ENCODE measurements at regions not wholly inside any gene's neighbourhood (a gene's known extent, or its start where the extent isn't known, plus 50 kb on each side); places are given as distances from the start of the nearest gene placed in this dataset.
"Not testable (repeated sequence)": the region's sequence is repeated elsewhere in the genome, so short reads cannot be mapped to it uniquely, and the experiment has no call there.

DNA sequence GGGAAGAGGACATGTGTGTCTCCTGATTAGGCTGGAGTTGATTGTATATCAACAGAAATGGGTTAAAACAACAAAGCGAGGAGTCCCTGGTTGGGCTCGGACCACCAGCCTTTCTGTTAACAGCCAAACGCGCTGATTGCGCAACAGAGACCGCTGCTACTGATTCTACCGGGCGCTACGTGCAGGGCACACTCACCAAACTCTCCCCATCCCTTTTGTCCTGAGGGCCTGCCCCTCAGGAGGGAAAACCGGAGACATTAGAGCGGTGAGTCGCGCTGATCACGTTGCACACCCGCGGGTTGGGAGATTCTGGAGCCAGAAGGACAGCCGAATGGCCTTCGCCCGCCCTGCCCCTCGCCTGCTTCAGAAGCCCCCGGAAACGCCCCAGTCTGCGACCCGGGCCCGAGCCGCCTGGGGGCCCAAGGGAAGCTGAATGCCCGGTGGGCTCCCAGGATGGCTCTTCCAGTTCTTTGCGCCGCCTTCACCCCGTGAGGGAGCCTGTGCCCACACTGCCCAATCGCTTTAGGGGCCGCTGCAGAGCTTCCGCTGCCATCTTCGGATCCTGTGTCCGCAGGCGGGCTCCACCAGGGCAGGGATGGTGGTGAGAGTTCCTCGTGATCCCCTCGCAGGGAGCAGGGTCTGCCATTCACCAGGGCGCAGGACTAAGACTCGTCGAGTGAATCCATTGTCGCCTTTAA, 165.4 kb upstream of the NBPF11 start:
- intact Hi-C loops (cut with DNase I, micrococcal nuclease): loop anchor here (5.0 kb wide), 2 partner anchors 50 to 55 kb away; no protein-coding TSS in a partner anchor
- Mint-ChIP-seq H3K4me1 (peaks cover 33% of the 10 kb centered on the region), H3K27me3 (peaks cover 22% of the 10 kb centered on the region), H3K27ac (peak overlapping the region; percentile 92), H3K4me3 (peak overlapping the region; percentile 78), H3K36me3 (ENCODE audit: low read depth) (no peaks in the 10 kb centered on the region), H3K9me3 (ENCODE audit: low read depth) (peaks cover 2% of the 10 kb centered on the region)
- CTCF ChIA-PET: interaction anchor here (0.5 kb wide), 1 partner anchor 483 kb away, joined by 3 read pairs; no protein-coding TSS in a partner anchor
- ATAC-seq (no peak), DNase-seq (no peak)
- POLR2A ChIA-PET: interaction anchor here (1.0 to 1.5 kb wide), 4 partner anchors 12 to 1233 kb away, joined by 3 to 26 read pairs (median 7); no protein-coding TSS in a partner anchor

DNA sequence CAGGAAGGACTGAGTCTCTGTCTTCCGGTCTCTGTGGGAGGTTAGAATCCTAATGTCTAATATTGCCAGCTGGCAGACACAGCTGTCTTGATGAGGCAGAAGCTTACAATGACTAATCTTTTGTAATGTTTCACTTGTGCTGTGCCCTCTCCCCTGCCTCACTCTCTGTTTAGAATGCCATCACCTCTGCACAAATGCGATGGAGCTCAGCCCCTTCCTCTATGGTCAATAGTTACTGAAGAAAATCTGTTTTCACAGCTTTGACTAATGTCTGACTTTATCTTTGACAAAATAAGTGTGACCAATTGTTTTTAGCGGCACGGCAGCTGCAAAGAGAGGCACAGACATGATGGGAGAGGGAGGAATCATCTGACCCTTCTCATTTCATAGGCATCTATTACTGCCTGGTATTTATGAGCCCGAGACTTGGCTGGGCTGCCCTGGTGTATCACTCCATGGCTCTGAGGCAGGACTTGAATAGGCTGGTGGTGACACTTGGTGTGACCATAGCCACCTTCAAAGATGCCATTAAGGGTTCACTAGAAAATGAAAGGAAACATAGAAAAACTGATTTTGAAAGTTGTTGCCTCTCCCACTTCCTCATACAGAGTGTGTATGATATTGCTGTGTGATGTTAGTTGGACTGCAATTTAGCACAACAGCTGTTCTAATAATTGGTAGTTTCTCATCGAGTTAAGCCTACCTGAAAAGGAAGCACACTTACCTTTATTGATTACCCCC, 163.2 kb upstream of the NBPF11 start:
- ChIA-PET CTCF (no interaction called here), POLR2A (interaction anchor here (1.5 to 1.9 kb wide), 2 partner anchors 19 to 52 kb away, joined by 4 to 8 read pairs; no protein-coding TSS in a partner anchor)
- peaks cover 41% of the 10 kb centered on the region for H3K27me3 Mint-ChIP-seq
- intact Hi-C loops (cut with DNase I, micrococcal nuclease): loop anchor here (2.0 to 5.0 kb wide), 3 partner anchors 18 to 53 kb away; no protein-coding TSS in a partner anchor
- H3K9me3 Mint-ChIP-seq (ENCODE audit: low read depth): peaks cover 8% of the 10 kb centered on the region
- no peak overlapping the region for H3K4me3 Mint-ChIP-seq
- peaks cover 37% of the 10 kb centered on the region for H3K4me1 Mint-ChIP-seq
- H3K27ac Mint-ChIP-seq: no peak overlapping the region
- peaks cover 6% of the 10 kb centered on the region for H3K36me3 Mint-ChIP-seq (ENCODE audit: low read depth)
- ATAC-seq (peak; percentile 39), DNase-seq (no peak)

GRCh38 chr1:148310807-148311206, 158.7 kb upstream of the NBPF11 start:
- POLR2A ChIA-PET: no interaction called here
- Mint-ChIP-seq H3K4me1 (peaks cover 17% of the 10 kb centered on the region), H3K9me3 (ENCODE audit: low read depth) (peaks cover 8% of the 10 kb centered on the region), H3K27ac (no peak overlapping the region), H3K27me3 (peaks cover 44% of the 10 kb centered on the region), H3K36me3 (ENCODE audit: low read depth) (peaks cover 6% of the 10 kb centered on the region), H3K4me3 (no peak overlapping the region)
- intact Hi-C loops (cut with DNase I, micrococcal nuclease): loop anchor here in 1 of 2 experiments (5.0 kb wide), 1 partner anchor 34 kb away; no protein-coding TSS in a partner anchor
- CTCF ChIA-PET: no interaction called here
- DNase-seq: no peak
- no peak for ATAC-seq

- DNase-seq: no peak
- CTCF ChIA-PET: no interaction called here
Measured at GRCh38 chr1:148309940-148310500, 157.9 kb upstream of the NBPF11 start.

GRCh38 chr1:148308832-148309458, 156.9 kb upstream of the NBPF11 start:
- H3K27me3 Mint-ChIP-seq: peaks cover 51% of the 10 kb centered on the region
- H3K36me3 Mint-ChIP-seq (ENCODE audit: low read depth): peaks cover 6% of the 10 kb centered on the region
- ChIA-PET CTCF (interaction anchor here (0.6 kb wide), 1 partner anchor 33 kb away, joined by 4 read pairs; no protein-coding TSS in a partner anchor), POLR2A (no interaction called here)
- ATAC-seq (no peak), DNase-seq (no peak)
- H3K9me3 Mint-ChIP-seq (ENCODE audit: low read depth): peaks cover 6% of the 10 kb centered on the region
- H3K27ac Mint-ChIP-seq: no peak overlapping the region
- intact Hi-C loops (cut with DNase I, micrococcal nuclease): no loop called here
- H3K4me1 Mint-ChIP-seq: peaks cover 16% of the 10 kb centered on the region
- H3K4me3 Mint-ChIP-seq: no peak overlapping the region

More at GRCh38 chr1:148309940-148310500, 157.9 kb upstream of the NBPF11 start:
- Mint-ChIP-seq H3K9me3 (ENCODE audit: low read depth) (peaks cover 8% of the 10 kb centered on the region), H3K4me3 (no peak overlapping the region), H3K4me1 (peaks cover 11% of the 10 kb centered on the region), H3K36me3 (ENCODE audit: low read depth) (peaks cover 6% of the 10 kb centered on the region), H3K27me3 (peaks cover 46% of the 10 kb centered on the region), H3K27ac (no peak overlapping the region)
- no peak for ATAC-seq
- POLR2A ChIA-PET: no interaction called here
- intact Hi-C loops (cut with DNase I, micrococcal nuclease): loop anchor here in 1 of 2 experiments (5.0 kb wide), 1 partner anchor 33 kb away; no protein-coding TSS in a partner anchor

GRCh38 chr1:148307583-148308185, 155.6 kb upstream of the NBPF11 start:
- DNase-seq (no peak), ATAC-seq (no peak)
- H3K4me1 Mint-ChIP-seq: peaks cover 19% of the 10 kb centered on the region
- no peak overlapping the region for H3K4me3 Mint-ChIP-seq
- no peak overlapping the region for H3K27ac Mint-ChIP-seq
- H3K36me3 Mint-ChIP-seq (ENCODE audit: low read depth): peaks cover 6% of the 10 kb centered on the region
- CTCF ChIA-PET: no interaction called here
- POLR2A ChIA-PET: no interaction called here
- peaks cover 50% of the 10 kb centered on the region for H3K27me3 Mint-ChIP-seq
- intact Hi-C loops (cut with DNase I, micrococcal nuclease): no loop called here
- peaks cover 6% of the 10 kb centered on the region for H3K9me3 Mint-ChIP-seq (ENCODE audit: low read depth)

DNA sequence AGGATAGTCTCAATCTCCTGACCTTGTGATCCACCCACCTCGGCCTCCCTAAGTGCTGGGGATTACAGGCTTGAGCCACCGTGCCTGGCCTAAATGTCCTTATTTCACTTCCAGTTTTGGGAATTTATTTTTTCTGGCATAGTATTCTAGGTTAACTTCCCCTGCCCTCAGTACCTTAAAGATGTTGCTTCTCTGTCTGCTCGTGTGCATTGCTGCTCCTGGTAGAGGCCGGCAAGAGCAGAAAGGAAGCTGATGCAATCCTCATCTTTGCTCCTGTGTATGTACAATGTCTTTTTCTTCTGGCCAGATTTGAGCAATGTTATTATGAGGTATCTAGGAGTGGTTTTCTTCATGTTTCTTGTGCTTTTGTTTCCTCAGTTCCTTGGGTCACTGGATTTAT, 152.9 kb upstream of the NBPF11 start:
- CTCF ChIA-PET: interaction anchor here (0.9 kb wide), 1 partner anchor 54 kb away, joined by 3 read pairs; no protein-coding TSS in a partner anchor
- Mint-ChIP-seq H3K27ac (peak overlapping the region; percentile 77), H3K4me1 (peaks cover 11% of the 10 kb centered on the region), H3K4me3 (peak overlapping the region; percentile 81), H3K27me3 (peaks cover 29% of the 10 kb centered on the region)
- DNase-seq; H3K9me3 Mint-ChIP-seq (ENCODE audit: low read depth); H3K36me3 Mint-ChIP-seq (ENCODE audit: low read depth); intact Hi-C loops (cut with DNase I, micrococcal nuclease); ATAC-seq: not testable (repeated sequence)
- POLR2A ChIA-PET: interaction anchor here (1.2 kb wide), 1 partner anchor 30 kb away, joined by 3 read pairs; no protein-coding TSS in a partner anchor

DNA sequence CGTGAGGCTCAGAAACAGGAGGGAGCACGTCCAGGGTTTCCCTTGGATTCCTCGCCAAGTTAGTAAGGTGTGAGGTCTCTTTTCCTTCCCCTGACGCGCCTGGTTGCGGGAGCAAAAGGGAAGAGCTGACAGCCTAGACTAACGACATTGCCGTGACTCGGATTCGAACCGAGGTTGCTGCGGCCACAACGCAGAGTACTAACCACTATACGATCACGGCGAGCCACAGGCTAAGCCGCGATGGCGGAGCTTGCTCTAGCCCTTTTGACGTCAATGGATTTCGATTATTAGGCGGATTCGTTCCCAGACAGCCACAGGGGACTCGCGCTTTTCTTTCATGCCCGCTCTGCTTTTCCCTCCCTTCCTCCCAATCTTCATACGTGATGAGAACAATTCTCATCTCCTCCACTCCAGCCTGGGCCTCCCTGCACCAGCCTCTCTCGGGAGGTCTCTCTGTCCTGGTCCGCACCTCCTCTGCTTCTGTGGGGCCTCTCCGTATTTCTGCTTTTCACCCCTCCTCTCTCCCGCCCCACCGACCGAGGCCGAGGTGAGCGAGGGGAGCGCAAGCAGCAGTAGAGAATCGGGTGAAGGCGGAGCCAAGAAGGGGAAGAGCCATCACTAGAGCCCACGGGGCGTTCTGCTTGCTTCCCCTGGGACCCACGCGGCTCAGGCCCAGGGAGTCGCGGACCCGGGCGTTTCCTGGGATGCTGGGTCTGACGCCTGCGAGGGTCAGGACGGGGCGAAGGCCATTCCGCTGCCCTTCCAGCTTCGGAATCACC, 150.7 kb upstream of the NBPF11 start:
- Mint-ChIP-seq H3K27me3 (peaks cover 22% of the 10 kb centered on the region), H3K4me3 (peak overlapping the region; percentile 81), H3K4me1 (peaks cover 11% of the 10 kb centered on the region), H3K27ac (peak overlapping the region; percentile 85)
- intact Hi-C loops (cut with DNase I, micrococcal nuclease); H3K36me3 Mint-ChIP-seq (ENCODE audit: low read depth); H3K9me3 Mint-ChIP-seq (ENCODE audit: low read depth); CTCF ChIA-PET: not testable (repeated sequence)
- peak; percentile 86 for ATAC-seq
- peak; percentile 85 for DNase-seq
- POLR2A ChIA-PET: interaction anchor here (0.9 to 1.4 kb wide), 5 partner anchors 15 to 264 kb away, joined by 3 to 22 read pairs (median 4); no protein-coding TSS in a partner anchor

- H3K27me3 Mint-ChIP-seq; H3K9me3 Mint-ChIP-seq (ENCODE audit: low read depth); H3K4me1 Mint-ChIP-seq; H3K4me3 Mint-ChIP-seq; H3K36me3 Mint-ChIP-seq (ENCODE audit: low read depth); intact Hi-C loops (cut with DNase I, micrococcal nuclease); H3K27ac Mint-ChIP-seq; ATAC-seq; DNase-seq; POLR2A ChIA-PET; CTCF ChIA-PET: not testable (repeated sequence)
Measured at GRCh38 chr1:148297852-148298251, 145.8 kb upstream of the NBPF11 start.

DNA sequence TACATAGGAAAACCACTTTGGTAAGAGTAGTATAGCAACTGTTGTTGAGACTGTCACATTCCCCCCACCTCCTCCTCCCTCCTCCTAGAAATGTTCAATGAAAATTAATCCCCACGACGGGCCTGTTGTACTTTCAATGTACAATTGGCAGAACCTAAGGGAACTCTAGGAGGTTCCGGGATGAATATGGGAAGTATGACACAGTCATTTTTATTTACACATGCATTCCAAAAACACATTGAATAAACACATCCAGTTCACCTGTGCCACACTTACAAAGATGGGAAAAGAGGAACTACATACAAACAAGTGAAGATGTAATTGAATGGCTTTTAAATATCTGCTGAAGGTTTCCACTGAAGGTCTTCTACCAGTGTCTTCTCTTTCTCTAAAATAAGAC, 144.4 kb upstream of the NBPF11 start:
- intact Hi-C loops (cut with DNase I, micrococcal nuclease): no loop called here
- ATAC-seq (no peak), DNase-seq (no peak)
- Mint-ChIP-seq H3K9me3 (ENCODE audit: low read depth) (no peaks in the 10 kb centered on the region), H3K27me3 (peaks cover 2% of the 10 kb centered on the region), H3K27ac (no peak overlapping the region), H3K4me1 (peaks cover 3% of the 10 kb centered on the region), H3K36me3 (ENCODE audit: low read depth) (no peaks in the 10 kb centered on the region), H3K4me3 (no peak overlapping the region)
- CTCF ChIA-PET: no interaction called here
- POLR2A ChIA-PET: no interaction called here
